ENCODE measurements at regions not wholly inside any gene's neighbourhood (a gene's known extent, or its start where the extent isn't known, plus 50 kb on each side); places are given as distances from the start of the nearest gene placed in this dataset.
"Not testable (repeated sequence)": the region's sequence is repeated elsewhere in the genome, so short reads cannot be mapped to it uniquely, and the experiment has no call there.

- POLR2A ChIA-PET (ENCODE audit: unreplicated experiment) = no interaction called here
- in situ Hi-C loops (cut with MboI; ENCODE audit: low sequenced_read_pairs) = no loop called here
- no peak overlapping the region for H2AFZ ChIP-seq (replicated peaks; ENCODE audit: low read length, poor library complexity)
These were observed 441.1 kb upstream of the RORB start for GRCh38 chr9:74056023-74056422.

GRCh38 chr9:74057051-74057450, 440.1 kb upstream of the RORB start:
- intact Hi-C loops (cut with micrococcal nuclease); H3K14ac ChIP-seq (replicated peaks; ENCODE audit: low read depth, low read length); H3K27ac ChIP-seq (ENCODE audit: insufficient read depth, low read length); H3K4ac ChIP-seq (ENCODE audit: low read depth, low read length); H3K18ac ChIP-seq (ENCODE audit: low read depth, low read length); ATAC-seq (ENCODE audit: low read depth); H3K23ac ChIP-seq (ENCODE audit: low read depth, low read length); H4K8ac ChIP-seq (ENCODE audit: low read depth in 2 of 2, low read length in 2 of 2); in situ Hi-C loops (cut with MboI; ENCODE audit: low sequenced_read_pairs); H3K4me1 ChIP-seq (ENCODE audit: control insufficient read depth, insufficient read depth, low read length); H3K79me1 ChIP-seq (ENCODE audit: low read depth in 1 of 2, low read length in 2 of 2); CTCF ChIA-PET; H3K36me3 ChIP-seq (ENCODE audit: control insufficient read depth, insufficient read depth, low read length); H3K56ac ChIP-seq (ENCODE audit: extremely low read depth, insufficient read depth, low read length); H3K27me3 ChIP-seq (ENCODE audit: control insufficient read depth, insufficient read depth, low read length); H4K20me1 ChIP-seq (ENCODE audit: insufficient read depth, low read length); H3K4me2 ChIP-seq (ENCODE audit: low read depth, low read length); BruUV-seq (replicated peaks); H2AK9ac ChIP-seq (replicated peaks; ENCODE audit: low read depth, low read length, poor library complexity); H3K9ac ChIP-seq (ENCODE audit: low read depth, low read length); H2BK20ac ChIP-seq (ENCODE audit: low read depth, low read length); H2BK15ac ChIP-seq (ENCODE audit: low read depth, low read length); H3K9me1 ChIP-seq (ENCODE audit: insufficient read depth, low read length); DNase-seq; POLR2A ChIA-PET (ENCODE audit: unreplicated experiment); H2BK5ac ChIP-seq (ENCODE audit: low read depth, low read length, poor library complexity, severe bottlenecking); H2AK5ac ChIP-seq (ENCODE audit: low read depth, low read length); H4K5ac ChIP-seq (ENCODE audit: low read depth, low read length); H2AFZ ChIP-seq (replicated peaks; ENCODE audit: low read length, poor library complexity); H3K4me3 ChIP-seq (ENCODE audit: insufficient read depth, low read depth, low read length); H3K9me3 ChIP-seq (ENCODE audit: control insufficient read depth, insufficient read depth, low read length); H2BK120ac ChIP-seq (ENCODE audit: low read depth, low read length); dilution Hi-C loops (cut with HindIII; ENCODE audit: low sequenced_read_pairs, unreplicated experiment); H4K91ac ChIP-seq (ENCODE audit: insufficient read depth, low read depth, low read length): not testable (repeated sequence)

More at GRCh38 chr9:74056023-74056422, 441.1 kb upstream of the RORB start:
- Histone ChIP-seq H3K23ac (ENCODE audit: low read depth, low read length) (no peak overlapping the region), H3K4me1 (ENCODE audit: control insufficient read depth, insufficient read depth, low read length) (no peaks in the 10 kb centered on the region), H2AK9ac (replicated peaks; ENCODE audit: low read depth, low read length, poor library complexity) (no peak overlapping the region), H2AK5ac (ENCODE audit: low read depth, low read length) (no peak overlapping the region), H2BK120ac (ENCODE audit: low read depth, low read length) (no peak overlapping the region), H3K4ac (ENCODE audit: low read depth, low read length) (no peak overlapping the region), H4K20me1 (ENCODE audit: insufficient read depth, low read length) (no peaks in the 10 kb centered on the region), H3K56ac (ENCODE audit: extremely low read depth, insufficient read depth, low read length) (no peak overlapping the region), H3K9me1 (ENCODE audit: insufficient read depth, low read length) (no peaks in the 10 kb centered on the region), H3K4me2 (ENCODE audit: low read depth, low read length) (no peak overlapping the region), H2BK15ac (ENCODE audit: low read depth, low read length) (no peak overlapping the region), H2BK20ac (ENCODE audit: low read depth, low read length) (no peak overlapping the region), H3K79me1 (ENCODE audit: low read depth in 1 of 2, low read length in 2 of 2) (no peaks in the 10 kb centered on the region), H3K14ac (replicated peaks; ENCODE audit: low read depth, low read length) (no peak overlapping the region), H3K9ac (ENCODE audit: low read depth, low read length) (no peak overlapping the region), H4K91ac (ENCODE audit: insufficient read depth, low read depth, low read length) (no peak overlapping the region), H3K18ac (ENCODE audit: low read depth, low read length) (no peak overlapping the region), H3K27me3 (ENCODE audit: control insufficient read depth, insufficient read depth, low read length) (no peaks in the 10 kb centered on the region), H3K36me3 (ENCODE audit: control insufficient read depth, insufficient read depth, low read length) (no peaks in the 10 kb centered on the region), H4K8ac (ENCODE audit: low read depth in 2 of 2, low read length in 2 of 2) (no peak overlapping the region), H3K4me3 (ENCODE audit: insufficient read depth, low read depth, low read length) (no peak overlapping the region), H3K9me3 (ENCODE audit: control insufficient read depth, insufficient read depth, low read length) (peaks cover 5% of the 10 kb centered on the region; the same call in 1 of the 2 replicates), H4K5ac (ENCODE audit: low read depth, low read length) (no peak overlapping the region), H2BK5ac (ENCODE audit: low read depth, low read length, poor library complexity, severe bottlenecking) (no peak overlapping the region), H3K27ac (ENCODE audit: insufficient read depth, low read length) (no peak overlapping the region)
- TF ChIP-seq RCOR1 (IDR thresholded peaks at IDR 0.05; ENCODE audit: insufficient replicate concordance, low read length) = no peak
- dilution Hi-C loops (cut with HindIII; ENCODE audit: low sequenced_read_pairs, unreplicated experiment) (no loop called here), intact Hi-C loops (cut with micrococcal nuclease) (no loop called here)
- ATAC-seq (ENCODE audit: low read depth) (no peak), DNase-seq (no peak)
- no CpG with 5 or more reads among the region's 2 CpGs for WGBS, 2 experiments (ENCODE audit: extremely low coverage in 2 of 2, insufficient read length in 1 of 2)
- CTCF ChIA-PET = no interaction called here
- BruUV-seq (replicated peaks) = no TSS peak

Measured in IMR-90 (cell line).